ENCODE measurements at regions not wholly inside any gene's neighbourhood (a gene's known extent, or its start where the extent isn't known, plus 50 kb on each side); places are given as distances from the start of the nearest gene placed in this dataset.

GRCh38 chr7:124284937-124285336 is 252.1 kb upstream of the TMEM229A start:
- TF ChIP-seq, protein P1, sequence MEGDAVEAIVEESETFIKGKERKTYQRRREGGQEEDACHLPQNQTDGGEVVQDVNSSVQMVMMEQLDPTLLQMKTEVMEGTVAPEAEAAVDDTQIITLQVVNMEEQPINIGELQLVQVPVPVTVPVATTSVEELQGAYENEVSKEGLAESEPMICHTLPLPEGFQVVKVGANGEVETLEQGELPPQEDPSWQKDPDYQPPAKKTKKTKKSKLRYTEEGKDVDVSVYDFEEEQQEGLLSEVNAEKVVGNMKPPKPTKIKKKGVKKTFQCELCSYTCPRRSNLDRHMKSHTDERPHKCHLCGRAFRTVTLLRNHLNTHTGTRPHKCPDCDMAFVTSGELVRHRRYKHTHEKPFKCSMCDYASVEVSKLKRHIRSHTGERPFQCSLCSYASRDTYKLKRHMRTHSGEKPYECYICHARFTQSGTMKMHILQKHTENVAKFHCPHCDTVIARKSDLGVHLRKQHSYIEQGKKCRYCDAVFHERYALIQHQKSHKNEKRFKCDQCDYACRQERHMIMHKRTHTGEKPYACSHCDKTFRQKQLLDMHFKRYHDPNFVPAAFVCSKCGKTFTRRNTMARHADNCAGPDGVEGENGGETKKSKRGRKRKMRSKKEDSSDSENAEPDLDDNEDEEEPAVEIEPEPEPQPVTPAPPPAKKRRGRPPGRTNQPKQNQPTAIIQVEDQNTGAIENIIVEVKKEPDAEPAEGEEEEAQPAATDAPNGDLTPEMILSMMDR (IDR thresholded peaks at IDR 0.05; ENCODE audit: insufficient read depth, low read length, poor library complexity, severe bottlenecking): no peak
- no peak for TF ChIP-seq EZH2phosphoT487 (conservative IDR thresholded peaks at IDR 0.05; ENCODE audit: low read length)
- Histone ChIP-seq H3K4me2 (ENCODE audit: low read depth, low read length, poor library complexity, severe bottlenecking) (no peak overlapping the region), H3K79me2 (ENCODE audit: insufficient read depth, low read length) (no peaks in the 10 kb centered on the region), H3K27ac (ENCODE audit: low read depth, low read length) (no peak overlapping the region), H3K9ac (ENCODE audit: low read length) (no peak overlapping the region), H3K27me3 (ENCODE audit: low read length) (no peaks in the 10 kb centered on the region), H3K9me2 (replicated peaks; ENCODE audit: insufficient read depth, low read length) (no peaks in the 10 kb centered on the region), H2AFZ (ENCODE audit: low read depth, low read length, severe bottlenecking) (no peak overlapping the region), H3F3A (ENCODE audit: insufficient read depth) (no peaks in the 10 kb centered on the region), H3K9me3 (ENCODE audit: insufficient read depth, low read length) (no peaks in the 10 kb centered on the region), H3K36me3 (ENCODE audit: low read length) (no peaks in the 10 kb centered on the region), H3K4me3 (ENCODE audit: insufficient read depth, low read length, poor library complexity, severe bottlenecking) (no peak overlapping the region), H4K20me1 (ENCODE audit: low read depth, low read length) (no peaks in the 10 kb centered on the region)

DNA sequence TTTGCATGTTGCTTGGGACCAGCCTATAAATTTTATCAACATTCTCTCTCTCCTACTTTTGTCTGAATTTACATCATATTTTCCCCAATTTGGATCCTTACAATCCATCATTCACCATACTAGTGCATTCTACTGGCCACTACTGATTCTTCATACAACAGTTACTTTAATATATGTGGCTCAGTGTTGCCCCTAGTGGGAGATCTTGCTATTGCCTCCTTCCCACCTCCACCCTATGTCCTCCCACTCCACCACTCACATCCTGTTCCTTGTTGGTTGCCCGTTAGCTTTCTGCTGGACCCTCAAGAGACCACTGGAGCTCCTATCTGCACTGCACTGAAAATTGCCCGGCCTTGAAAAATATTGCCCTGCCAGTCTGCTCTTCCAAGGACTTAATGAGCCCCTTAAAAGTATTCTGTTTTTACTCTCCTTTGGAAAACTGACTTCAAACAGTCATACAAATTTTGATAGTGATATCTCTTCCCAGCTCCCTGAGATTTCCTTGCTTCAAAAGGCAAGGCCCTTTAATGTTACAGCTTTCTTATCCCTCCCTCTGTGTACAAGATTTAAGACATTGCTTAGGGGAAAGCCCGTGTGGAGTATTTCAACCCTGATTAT is 243.2 kb upstream of the TMEM229A start:
- H3K4me2 ChIP-seq (ENCODE audit: low read depth, low read length, poor library complexity, severe bottlenecking): no peak overlapping the region
- TF ChIP-seq, protein P1 (IDR thresholded peaks at IDR 0.05; ENCODE audit: insufficient read depth, low read length, poor library complexity, severe bottlenecking): peak; percentile 38
- TF ChIP-seq EZH2phosphoT487 (conservative IDR thresholded peaks at IDR 0.05; ENCODE audit: low read length): no peak
- no peaks in the 10 kb centered on the region for H3K36me3 ChIP-seq (ENCODE audit: low read length)
- H4K20me1 ChIP-seq (ENCODE audit: low read depth, low read length): no peaks in the 10 kb centered on the region
- H2AFZ ChIP-seq (ENCODE audit: low read depth, low read length, severe bottlenecking): no peak overlapping the region
- H3K9me2 ChIP-seq (replicated peaks; ENCODE audit: insufficient read depth, low read length): no peaks in the 10 kb centered on the region
- H3F3A ChIP-seq (ENCODE audit: insufficient read depth): no peaks in the 10 kb centered on the region
- no peaks in the 10 kb centered on the region for H3K27me3 ChIP-seq (ENCODE audit: low read length)
- H3K4me3 ChIP-seq (ENCODE audit: insufficient read depth, low read length, poor library complexity, severe bottlenecking): no peak overlapping the region
- no peaks in the 10 kb centered on the region for H3K79me2 ChIP-seq (ENCODE audit: insufficient read depth, low read length)
- H3K9me3 ChIP-seq (ENCODE audit: insufficient read depth, low read length): no peaks in the 10 kb centered on the region
- H3K9ac ChIP-seq (ENCODE audit: low read length): no peak overlapping the region
- H3K27ac ChIP-seq (ENCODE audit: low read depth, low read length): no peak overlapping the region

DNA sequence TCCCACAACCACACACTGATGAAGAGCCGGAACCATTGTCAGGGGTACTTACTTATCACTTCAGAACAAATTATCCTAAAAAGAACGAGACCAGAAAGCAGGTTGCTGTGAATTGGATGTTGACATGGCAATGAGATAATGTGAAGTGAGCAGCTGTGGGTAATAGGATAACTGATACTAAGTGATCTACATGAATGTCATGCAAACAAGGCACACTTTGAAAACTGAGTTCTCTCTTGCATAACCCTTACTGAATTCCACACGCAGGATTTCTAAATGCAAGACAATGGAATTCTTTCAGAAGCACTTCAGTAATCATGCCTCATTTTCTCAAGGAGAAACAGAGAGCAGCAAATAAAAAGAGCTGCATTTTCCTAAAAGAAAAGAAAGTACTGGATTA is 242.5 kb upstream of the TMEM229A start:
- Histone ChIP-seq H3K27ac (ENCODE audit: low read depth, low read length) (no peak overlapping the region), H3K9me3 (ENCODE audit: insufficient read depth, low read length) (no peaks in the 10 kb centered on the region), H3K9ac (ENCODE audit: low read length) (no peak overlapping the region), H3K4me3 (ENCODE audit: insufficient read depth, low read length, poor library complexity, severe bottlenecking) (no peak overlapping the region), H3K36me3 (ENCODE audit: low read length) (no peaks in the 10 kb centered on the region), H3K9me2 (replicated peaks; ENCODE audit: insufficient read depth, low read length) (no peaks in the 10 kb centered on the region), H2AFZ (ENCODE audit: low read depth, low read length, severe bottlenecking) (peak overlapping the region; percentile 34), H4K20me1 (ENCODE audit: low read depth, low read length) (no peaks in the 10 kb centered on the region), H3F3A (ENCODE audit: insufficient read depth) (no peaks in the 10 kb centered on the region), H3K4me2 (ENCODE audit: low read depth, low read length, poor library complexity, severe bottlenecking) (no peak overlapping the region), H3K27me3 (ENCODE audit: low read length) (no peaks in the 10 kb centered on the region), H3K79me2 (ENCODE audit: insufficient read depth, low read length) (no peaks in the 10 kb centered on the region)
- TF ChIP-seq, protein P1 (IDR thresholded peaks at IDR 0.05; ENCODE audit: insufficient read depth, low read length, poor library complexity, severe bottlenecking): no peak
- no peak for TF ChIP-seq EZH2phosphoT487 (conservative IDR thresholded peaks at IDR 0.05; ENCODE audit: low read length)

Data from SU-DHL-6 (cell line).